ENCODE measurements at regions not wholly inside any gene's neighbourhood (a gene's known extent, or its start where the extent isn't known, plus 50 kb on each side); places are given as distances from the start of the nearest gene placed in this dataset.

GRCh38 chr13:84050536-84050935, 168.3 kb upstream of the SLITRK1 start:
- TF ChIP-seq POLR2AphosphoS5 (IDR thresholded peaks at IDR 0.05; ENCODE audit: borderline replicate concordance, low read depth, low read length) (no peak), EZH2 (IDR thresholded peaks at IDR 0.05) (no peak), FOXP2 (optimal IDR thresholded peaks at IDR 0.05; ENCODE audit: control extremely low read depth, extremely low read length, insufficient read depth) (no peak)
